ENCODE measurements at regions not wholly inside any gene's neighbourhood (a gene's known extent, or its start where the extent isn't known, plus 50 kb on each side); places are given as distances from the start of the nearest gene placed in this dataset.

GRCh38 chr10:128747582-128748346, 621.5 kb upstream of the MKI67 start:
- TF ChIP-seq CTCF (IDR thresholded peaks at IDR 0.05; ENCODE audit: extremely low read depth in 1 of 2, insufficient read depth in 1 of 2, low read depth in 1 of 2, low read length in 2 of 2) (no peak), EZH2 (IDR thresholded peaks at IDR 0.05; ENCODE audit: borderline replicate concordance, low read depth, low read length, severe bottlenecking) (no peak)
